ENCODE measurements at regions not wholly inside any gene's neighbourhood (a gene's known extent, or its start where the extent isn't known, plus 50 kb on each side); places are given as distances from the start of the nearest gene placed in this dataset.
"Not testable (repeated sequence)": the region's sequence is repeated elsewhere in the genome, so short reads cannot be mapped to it uniquely, and the experiment has no call there.

DNA sequence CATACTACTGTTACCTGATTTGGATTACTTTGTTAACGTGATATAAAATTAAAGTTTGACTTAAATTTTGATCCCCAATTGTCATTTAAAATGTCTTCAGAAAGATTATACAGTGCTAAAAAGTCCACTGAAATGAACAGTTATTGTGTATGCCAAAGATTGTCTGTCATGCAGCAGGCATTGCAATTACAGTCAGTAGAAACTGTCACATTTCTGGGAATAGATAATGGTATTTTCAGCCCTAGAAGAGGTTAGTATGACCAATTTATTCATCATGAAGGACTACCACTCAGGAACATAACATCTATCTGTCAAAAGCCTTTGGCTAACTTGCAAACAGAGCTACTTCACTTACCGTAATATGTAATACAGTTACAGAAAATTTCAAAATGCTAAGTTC is 852.5 kb upstream of the TENM4 start:
- no peak for DNase-seq (ENCODE audit: low read depth, low spot score)

GRCh38 chr11:80284946-80285785 is 844.3 kb upstream of the TENM4 start:
- DNase-seq (ENCODE audit: low read depth, low spot score), result no peak

DNA sequence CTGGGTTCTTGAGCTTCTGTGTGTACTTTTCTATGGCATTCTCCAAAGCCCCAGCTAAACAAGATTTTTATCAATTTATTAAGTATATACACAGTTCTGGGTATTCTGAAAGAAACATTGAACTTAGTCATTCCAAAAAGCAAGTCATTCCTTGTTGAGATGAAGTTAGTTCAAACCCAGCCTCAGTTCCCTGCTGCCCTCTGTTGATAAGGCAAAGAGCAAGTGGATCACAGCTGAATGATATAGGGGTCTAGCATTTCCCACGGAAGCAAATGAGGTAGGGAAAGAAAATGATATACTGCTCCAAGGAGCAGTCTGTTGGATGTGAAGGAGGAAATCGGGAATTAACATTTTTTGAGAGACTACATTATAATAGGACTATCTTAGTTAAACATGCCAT is 841.8 kb upstream of the TENM4 start:
- DNase-seq (ENCODE audit: low read depth, low spot score), result no peak

DNA sequence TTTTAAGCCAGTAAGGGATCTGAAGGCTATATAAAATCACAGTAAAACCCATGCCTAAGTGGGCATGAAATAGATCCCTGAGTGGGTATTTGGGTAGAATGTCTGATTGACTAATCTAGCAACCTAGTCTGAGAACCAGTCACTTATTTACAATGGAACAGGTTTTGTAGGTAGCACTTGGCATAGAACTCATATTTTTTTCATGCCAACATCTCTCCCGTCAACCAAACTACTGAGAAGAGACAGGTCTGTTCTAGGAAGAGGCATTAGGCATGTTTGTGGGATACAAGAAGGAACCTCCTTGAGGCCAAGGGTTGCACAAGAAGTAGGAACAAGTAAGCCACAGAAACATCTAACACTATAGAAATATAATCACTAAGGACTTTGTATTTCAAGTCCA is 840.4 kb upstream of the TENM4 start:
- DNase-seq (ENCODE audit: low read depth, low spot score), result no peak

DNA sequence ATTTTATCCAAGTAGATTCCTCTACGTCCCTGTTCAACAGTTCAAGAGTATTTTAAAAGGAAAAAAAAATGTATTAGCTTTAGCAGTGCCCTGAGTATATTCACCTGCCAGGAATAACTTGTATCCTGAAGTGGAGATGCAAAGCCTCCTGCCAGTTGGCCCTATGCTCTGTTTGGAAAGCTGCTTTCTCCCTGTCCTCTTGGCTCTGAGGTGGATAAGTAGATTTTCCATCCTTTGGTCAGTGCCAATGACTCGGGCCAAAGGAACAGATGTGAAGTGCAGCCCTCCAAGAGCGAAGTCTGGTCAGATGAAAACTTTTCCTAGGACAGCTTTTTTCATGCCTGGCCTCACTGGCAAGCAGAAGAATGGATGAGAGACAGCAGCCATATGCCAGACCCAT is 839.9 kb upstream of the TENM4 start:
- DNase-seq (ENCODE audit: low read depth, low spot score), result no peak

DNA sequence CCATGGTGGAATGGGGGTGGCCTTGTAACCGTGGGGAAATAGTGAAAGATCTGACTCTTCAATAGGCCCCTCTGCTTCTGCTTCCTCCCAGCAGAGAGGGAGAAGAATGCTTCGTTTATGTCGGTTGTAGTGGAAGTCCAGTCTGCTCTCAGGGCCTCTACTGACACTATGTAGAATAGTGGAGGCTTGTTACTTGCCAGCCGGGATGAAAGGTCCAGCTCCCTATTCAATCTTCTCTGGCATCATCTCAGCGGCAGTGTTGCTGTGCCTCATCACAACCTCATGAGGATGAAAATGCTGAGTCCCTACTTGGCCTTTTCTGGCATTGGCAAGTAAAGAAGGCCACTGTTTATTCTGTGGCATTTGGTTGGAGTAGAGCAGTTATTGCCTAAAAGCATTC is 820.9 kb upstream of the TENM4 start:
- no peak for DNase-seq (ENCODE audit: low read depth, low spot score)

GRCh38 chr11:80257319-80258015 is 816.6 kb upstream of the TENM4 start:
- DNase-seq (ENCODE audit: low read depth, low spot score), result not testable (repeated sequence)

DNA sequence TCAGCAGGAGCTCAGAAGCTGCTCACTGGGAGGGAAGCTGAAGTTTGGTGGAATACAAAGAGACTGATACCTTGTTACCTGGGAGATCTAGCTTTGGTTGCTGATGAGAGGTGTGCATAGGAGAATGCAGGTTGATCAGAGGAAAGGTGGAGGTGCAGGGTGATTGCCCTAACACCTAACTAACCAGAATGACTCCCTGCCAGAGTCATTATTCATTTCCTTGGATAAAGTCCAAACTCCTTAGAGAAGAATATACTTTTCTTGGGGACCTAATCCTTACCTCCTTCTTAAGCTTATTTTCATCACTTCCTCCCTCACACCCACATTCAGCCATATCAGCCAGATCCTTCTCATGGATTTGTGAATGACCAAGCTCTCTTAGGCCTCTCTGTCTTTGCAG is 814.2 kb upstream of the TENM4 start:
- no peak for DNase-seq (ENCODE audit: low read depth, low spot score)

- no peak for DNase-seq (ENCODE audit: low read depth, low spot score)
Observed at GRCh38 chr11:80241766-80242165, 800.9 kb upstream of the TENM4 start.

- DNase-seq (ENCODE audit: low read depth, low spot score), result no peak
Observed at GRCh38 chr11:80240245-80240644, 799.4 kb upstream of the TENM4 start.

GRCh38 chr11:80239217-80239616 is 798.4 kb upstream of the TENM4 start:
- no peak for DNase-seq (ENCODE audit: low read depth, low spot score)

- DNase-seq (ENCODE audit: low read depth, low spot score), result no peak
Observed at GRCh38 chr11:80227915-80228314, 787.1 kb upstream of the TENM4 start.

- no peak for DNase-seq (ENCODE audit: low read depth, low spot score)
Observed at GRCh38 chr11:80214413-80214812, 773.6 kb upstream of the TENM4 start.

DNA sequence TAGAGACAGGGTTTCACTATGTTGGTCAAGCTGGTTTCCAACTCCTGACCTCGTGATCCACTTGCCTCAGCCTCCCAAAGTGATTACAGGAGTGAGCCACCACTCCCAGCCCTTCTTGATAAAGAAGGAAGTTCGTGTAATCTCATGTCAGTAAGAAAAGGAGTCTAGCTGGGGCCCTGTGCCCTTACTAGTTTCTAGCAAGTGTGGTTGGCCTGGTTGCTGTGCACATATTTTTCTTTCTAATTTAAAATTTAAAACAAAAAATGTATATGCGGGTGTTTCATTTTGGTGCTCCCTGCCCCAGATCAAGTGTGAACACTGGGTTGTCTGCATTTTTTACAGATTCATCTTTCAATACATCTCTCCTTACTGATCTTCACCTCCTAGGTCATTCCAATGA is 770.8 kb upstream of the TENM4 start:
- DNase-seq (ENCODE audit: low read depth, low spot score), result no peak

- no peak for DNase-seq (ENCODE audit: low read depth, low spot score)
Observed at GRCh38 chr11:80204021-80204420, 763.2 kb upstream of the TENM4 start.

- DNase-seq (ENCODE audit: low read depth, low spot score), result no peak
Observed at GRCh38 chr11:80196932-80197554, 756.2 kb upstream of the TENM4 start.

DNA sequence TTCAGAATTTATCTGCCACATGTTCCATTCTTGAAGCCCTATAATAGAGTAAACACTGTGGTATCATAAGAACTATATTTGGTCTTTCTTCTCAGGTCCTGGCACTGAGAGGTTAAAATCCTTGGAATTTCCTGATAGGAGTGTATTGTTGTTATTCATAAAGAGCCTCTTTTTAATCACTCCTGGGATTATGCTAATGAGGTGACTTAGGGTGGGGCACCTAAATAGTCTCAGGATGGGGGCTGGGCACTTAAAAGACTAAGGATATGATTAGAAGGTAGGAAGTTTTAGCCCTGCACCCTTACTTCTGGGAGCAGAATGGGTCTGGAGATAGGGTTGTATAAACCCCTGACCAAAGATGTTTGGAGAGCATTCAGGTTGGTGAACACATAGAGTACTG is 755.2 kb upstream of the TENM4 start:
- DNase-seq (ENCODE audit: low read depth, low spot score), result no peak

GRCh38 chr11:80194625-80195024 is 753.8 kb upstream of the TENM4 start:
- DNase-seq (ENCODE audit: low read depth, low spot score), result no peak

GRCh38 chr11:80194016-80194415 is 753.2 kb upstream of the TENM4 start:
- DNase-seq (ENCODE audit: low read depth, low spot score), result no peak

DNA sequence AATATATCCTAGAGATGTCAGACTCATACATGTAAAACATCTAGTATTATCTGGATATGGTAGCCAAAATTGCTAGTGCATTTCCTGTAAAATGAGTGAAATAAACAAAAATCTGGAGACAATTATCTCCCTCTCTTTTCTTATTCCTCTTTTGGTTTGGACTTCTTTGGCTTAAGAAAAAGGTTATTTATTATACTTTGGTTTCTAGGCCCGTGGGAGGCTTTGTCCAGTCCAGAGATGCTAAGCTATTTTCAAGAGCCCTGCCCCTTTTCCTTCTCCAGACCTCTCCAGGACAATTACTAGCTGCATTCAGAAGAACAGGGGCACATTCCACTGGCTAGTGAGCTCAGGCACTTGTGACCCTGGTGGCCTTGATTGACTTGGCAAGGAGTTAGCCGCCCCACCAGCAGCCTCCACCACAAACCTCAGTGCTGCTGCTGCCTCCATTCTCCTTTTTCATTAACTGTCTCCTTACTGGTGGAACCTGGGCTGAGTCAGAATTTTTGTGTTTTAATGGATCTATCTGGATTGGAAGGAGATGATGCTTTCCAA is 747.3 kb upstream of the TENM4 start:
- no peak for DNase-seq (ENCODE audit: low read depth, low spot score)

- DNase-seq (ENCODE audit: low read depth, low spot score), result no peak
Observed at GRCh38 chr11:80186692-80187091, 745.9 kb upstream of the TENM4 start.

- DNase-seq (ENCODE audit: low read depth, low spot score), result no peak
Observed at GRCh38 chr11:80182901-80183300, 742.1 kb upstream of the TENM4 start.
